Lower lobe of right lung (tissue), 2 donors: ENCODE measurements at regions not wholly inside any gene's neighbourhood (a gene's known extent, or its start where the extent isn't known, plus 50 kb on each side); places are given as distances from the start of the nearest gene placed in this dataset.

ENCODE experiments used
- ATAC-seq, 2 donors: fragments of 200-7000 bp; cut with Tn5 transposase; one replicate each; pipeline ENCODE4 v1.9.1; 2020 to 2022; ENCODE audit warnings: mild to moderate bottlenecking in 2 of 2, moderate library complexity in 2 of 2
- DNase-seq: peaks from one replicate; pipeline ENCODE4 v3.0.0-alpha.2; 2020
- H3K27ac ChIP-seq: fragments of 200-600 bp; one replicate; pipeline ENCODE4 v1.8.0; 2022
- H3K27me3 ChIP-seq: fragments of 200-600 bp; one replicate; pipeline ENCODE4 v1.8.0; 2022; ENCODE audit warnings: low read depth
- H3K36me3 ChIP-seq: fragments of 200-600 bp; one replicate; pipeline ENCODE4 v1.8.0; 2022; ENCODE audit warnings: mild to moderate bottlenecking
- H3K4me1 ChIP-seq: fragments of 200-600 bp; one replicate; pipeline ENCODE4 v1.8.0; 2022
- H3K4me3 ChIP-seq: fragments of 200-600 bp; one replicate; pipeline ENCODE4 v1.8.0; 2022; ENCODE audit warnings: mild to moderate bottlenecking
- H3K9me3 ChIP-seq: fragments of 200-600 bp; one replicate; pipeline ENCODE4 v1.8.0; 2022
- CTCF ChIP-seq: fragments of 200-600 bp; IDR thresholded peaks from one replicate; pipeline ENCODE4 v1.8.0; 2022; ENCODE audit warnings: antibody characterized with exemption, mild to moderate bottlenecking
- intact Hi-C: fragments of 100-400 bp; cut with DNase I; formaldehyde crosslinking; loops from one replicate; pipeline ENCODE4 v1.11.0; 2022
- donor health status: DM: no; HTN: yes; CAD: no; lungs with severe emphysema.

DNA sequence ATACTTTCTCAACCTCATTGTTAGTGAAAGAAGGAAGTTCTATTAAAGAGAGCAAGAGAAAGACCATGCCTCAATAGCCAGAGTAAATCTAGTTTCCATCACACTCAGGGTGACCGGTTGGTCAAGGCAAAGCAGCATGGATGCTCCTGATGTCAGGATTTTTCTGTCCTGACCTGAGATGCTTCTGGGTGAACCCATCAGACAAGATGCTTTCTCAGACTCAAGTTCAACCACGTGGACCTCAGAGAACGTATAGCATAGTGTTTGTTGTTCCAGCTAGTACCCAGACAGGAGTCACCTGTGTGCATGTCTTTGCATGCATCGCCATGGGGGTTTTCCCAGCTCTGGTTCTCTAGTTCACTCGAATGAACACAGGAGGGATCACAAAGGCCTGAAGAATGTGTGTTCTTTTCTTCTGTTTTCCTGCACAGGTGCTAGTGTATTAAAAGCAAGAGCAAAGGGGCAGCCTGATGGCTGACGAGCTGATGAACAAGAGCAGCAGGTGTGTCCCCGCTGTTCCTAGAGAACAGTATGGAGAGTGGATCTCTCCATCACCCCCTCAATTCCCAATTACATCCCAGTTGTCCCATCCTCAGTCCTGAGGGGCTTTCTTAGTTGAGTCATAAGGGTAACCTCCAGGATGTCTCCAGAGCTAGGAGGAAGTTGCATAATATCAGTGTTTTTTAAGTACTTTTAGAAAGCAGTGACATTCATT lies 110.5 kb upstream of the ENPP6 start:
- TF ChIP-seq CTCF = no peak
- no peak overlapping the region for H3K4me3 ChIP-seq
- no peak for DNase-seq
- peaks cover 27% of the 10 kb centered on the region for H3K4me1 ChIP-seq
- intact Hi-C loops = no loop called here
- H3K9me3 ChIP-seq = no peaks in the 10 kb centered on the region
- no peaks in the 10 kb centered on the region for H3K27me3 ChIP-seq
- H3K27ac ChIP-seq = no peak overlapping the region
- ATAC-seq = no peak
- H3K36me3 ChIP-seq = no peaks in the 10 kb centered on the region

- Histone ChIP-seq H3K9me3 (no peaks in the 10 kb centered on the region), H3K27me3 (no peaks in the 10 kb centered on the region), H3K27ac (no peak overlapping the region), H3K4me3 (no peak overlapping the region), H3K36me3 (no peaks in the 10 kb centered on the region), H3K4me1 (peaks cover 13% of the 10 kb centered on the region)
- DNase-seq (no peak), ATAC-seq (no peak)
- no peak for TF ChIP-seq CTCF
- intact Hi-C loops = no loop called here
Measured at GRCh38 chr4:184324939-184325477, 107.3 kb upstream of the ENPP6 start.

DNA sequence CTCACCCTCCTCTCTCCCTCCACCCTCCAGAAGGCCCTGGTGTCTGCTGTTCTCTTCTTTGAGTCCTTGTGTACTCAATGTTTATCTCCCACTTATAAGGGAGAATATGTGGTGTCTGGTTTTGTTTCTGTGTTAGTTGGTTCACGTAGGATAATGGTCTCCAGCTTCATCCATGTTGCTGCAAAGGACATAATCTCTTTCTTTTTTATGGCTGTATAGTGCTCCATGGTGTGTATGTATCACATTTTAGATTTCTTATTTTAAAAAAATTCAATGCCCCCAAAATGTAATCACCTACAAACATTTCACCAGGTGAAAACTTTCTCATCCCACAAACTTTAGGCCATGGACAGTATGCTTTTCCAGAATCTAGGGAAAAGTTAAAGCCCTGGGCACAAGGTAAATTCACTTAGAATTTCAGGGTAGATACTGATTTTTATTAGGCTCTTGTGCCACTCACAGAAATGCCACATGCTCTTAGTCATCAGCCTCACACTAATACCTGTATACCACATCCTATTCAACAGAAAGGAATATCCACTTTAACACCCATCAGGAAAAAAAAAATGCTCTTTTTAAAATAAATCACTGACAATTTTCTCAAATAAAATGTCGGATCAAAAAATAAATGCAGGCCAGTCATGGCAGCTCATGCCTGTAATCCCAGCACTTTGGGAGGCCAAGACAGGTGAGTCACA lies 104.8 kb upstream of the ENPP6 start:
- no peak for DNase-seq

GRCh38 chr4:184320631-184321030 lies 103.0 kb upstream of the ENPP6 start:
- Histone ChIP-seq H3K27me3 (no peaks in the 10 kb centered on the region), H3K36me3 (no peaks in the 10 kb centered on the region), H3K4me1 (no peaks in the 10 kb centered on the region), H3K4me3 (no peak overlapping the region), H3K27ac (no peak overlapping the region), H3K9me3 (no peaks in the 10 kb centered on the region)
- intact Hi-C loops = no loop called here
- ATAC-seq (no peak), DNase-seq (no peak)
- no peak for TF ChIP-seq CTCF

More for the DNA sequence above, 104.8 kb upstream of the ENPP6 start:
- no peak for ATAC-seq
- Histone ChIP-seq H3K4me3 (no peak overlapping the region), H3K9me3 (no peaks in the 10 kb centered on the region), H3K36me3 (no peaks in the 10 kb centered on the region), H3K4me1 (no peaks in the 10 kb centered on the region), H3K27ac (no peak overlapping the region), H3K27me3 (no peaks in the 10 kb centered on the region)
- TF ChIP-seq CTCF = no peak
- intact Hi-C loops = no loop called here

DNA sequence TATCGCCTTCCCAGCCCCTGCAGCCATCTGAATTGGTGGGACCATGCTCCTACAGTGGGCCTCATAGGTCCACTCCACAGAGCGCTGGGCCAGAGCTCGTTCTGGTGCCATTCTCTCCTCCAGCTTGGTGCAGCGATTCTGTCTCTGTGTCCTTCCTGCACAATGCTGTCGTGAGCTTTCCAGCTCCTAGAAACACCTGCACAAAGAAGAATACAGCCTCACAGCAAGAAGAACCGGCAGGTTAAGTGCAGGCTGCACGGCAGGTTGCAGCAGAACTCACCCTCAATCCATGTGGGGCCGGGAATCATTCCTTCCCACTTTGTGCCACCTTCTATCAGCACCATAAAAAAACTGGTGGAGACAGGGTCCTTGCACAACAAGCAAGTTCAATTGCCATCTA lies 101.2 kb upstream of the ENPP6 start:
- DNase-seq (no peak), ATAC-seq (no peak)
- Histone ChIP-seq H3K36me3 (no peaks in the 10 kb centered on the region), H3K27ac (no peak overlapping the region), H3K4me1 (no peaks in the 10 kb centered on the region), H3K9me3 (no peaks in the 10 kb centered on the region), H3K27me3 (no peaks in the 10 kb centered on the region), H3K4me3 (no peak overlapping the region)
- no peak for TF ChIP-seq CTCF
- intact Hi-C loops = no loop called here
